ENCODE measurements at regions not wholly inside any gene's neighbourhood (a gene's known extent, or its start where the extent isn't known, plus 50 kb on each side); places are given as distances from the start of the nearest gene placed in this dataset.

- TF ChIP-seq EZH2phosphoT487 (IDR thresholded peaks at IDR 0.05; ENCODE audit: low read length) (no peak), CTCF (IDR thresholded peaks at IDR 0.05; ENCODE audit: low read length) (no peak), EZH2 (optimal IDR thresholded peaks at IDR 0.05; ENCODE audit: low read depth, low read length) (no peak)
These were observed 173.8 kb upstream of the CNOT2 start for GRCh38 chr12:70069221-70070105.
